GM23338 (cell line): ENCODE measurements at regions not wholly inside any gene's neighbourhood (a gene's known extent, or its start where the extent isn't known, plus 50 kb on each side); places are given as distances from the start of the nearest gene placed in this dataset.

Experiments used
- ATAC-seq: fragments of 200-7000 bp; cut with Tn5 transposase; 3 replicates; pipeline ENCODE4 v1.9.1; 2020
- DNase-seq: peaks from one replicate; pipeline ENCODE4 v3.0.0-alpha.2; 2015; ENCODE audit warnings: low spot score
- H2AFZ ChIP-seq: fragments of 200-600 bp; sonication (generic); 2 replicates; pipeline ENCODE4 v1.8.0; 2016; ENCODE audit warnings: antibody characterized with exemption, mild to moderate bottlenecking, moderate library complexity
- H3F3A ChIP-seq: fragments of 200-600 bp; sonication (generic); replicated peaks from 2 replicates; pipeline ENCODE4 v1.8.0; 2017; ENCODE audit warnings: antibody characterized with exemption, mixed run types, low read depth
- H3K27ac ChIP-seq: fragments of 200-600 bp; sonication (generic); 2 replicates; pipeline ENCODE4 v1.6.1; 2016; ENCODE audit warnings: low read depth
- H3K27me3 ChIP-seq: fragments of 200-600 bp; sonication (generic); 2 replicates; pipeline ENCODE4 v1.8.0; 2016; ENCODE audit warnings: mild to moderate bottlenecking, mixed run types, moderate library complexity; ENCODE audit not compliant: insufficient read depth
- H3K36me3 ChIP-seq: fragments of 200-600 bp; sonication (generic); 2 replicates; pipeline ENCODE4 v1.8.0; 2016; ENCODE audit warnings: mild to moderate bottlenecking; ENCODE audit not compliant: insufficient read depth
- H3K4me1 ChIP-seq: fragments of 200-600 bp; sonication (generic); 2 replicates; pipeline ENCODE4 v1.8.0; 2016; ENCODE audit warnings: mild to moderate bottlenecking, moderate library complexity; ENCODE audit not compliant: insufficient read depth
- H3K4me2 ChIP-seq: fragments of 200-600 bp; sonication (generic); 2 replicates; pipeline ENCODE4 v1.7.1; 2017; ENCODE audit warnings: mixed run types
- H3K4me3 ChIP-seq: fragments of 200-600 bp; sonication (generic); 2 replicates; pipeline ENCODE4 v1.6.1; 2016; ENCODE audit warnings: mixed run types
- H3K79me2 ChIP-seq: fragments of 200-600 bp; sonication (generic); replicated peaks from 2 replicates; pipeline ENCODE4 v1.8.0; 2017; ENCODE audit warnings: mild to moderate bottlenecking; ENCODE audit not compliant: insufficient read depth
- H3K9me2 ChIP-seq: fragments of 200-600 bp; sonication (generic); 2 replicates; pipeline ENCODE4 v1.8.0; 2017; ENCODE audit not compliant: insufficient read depth
- H4K20me1 ChIP-seq: fragments of 200-600 bp; sonication (generic); replicated peaks from 2 replicates; pipeline ENCODE4 v1.8.0; 2017; ENCODE audit warnings: mild to moderate bottlenecking; ENCODE audit not compliant: insufficient read depth
- H3K27ac Mint-ChIP-seq: 2 replicates; pipeline ENCODE4 v1.8.0; 2020; ENCODE audit warnings: inconsistent platforms, mild to moderate bottlenecking, moderate library complexity, mixed read lengths
- H3K27me3 Mint-ChIP-seq: 3 replicates; pipeline ENCODE4 v1.8.0; 2022; ENCODE audit warnings: low read depth, mild to moderate bottlenecking, moderate library complexity, mixed read lengths, inconsistent platforms; ENCODE audit not compliant: insufficient read depth, poor library complexity
- H3K36me3 Mint-ChIP-seq: 3 replicates; pipeline ENCODE4 v1.8.0; 2021; ENCODE audit warnings: low read depth, mild to moderate bottlenecking, inconsistent platforms, moderate library complexity, mixed read lengths
- H3K4me1 Mint-ChIP-seq: 3 replicates; pipeline ENCODE4 v1.8.0; 2020; ENCODE audit warnings: mild to moderate bottlenecking, inconsistent platforms, mixed read lengths
- H3K4me3 Mint-ChIP-seq: 3 replicates; pipeline ENCODE4 v1.8.0; 2021; ENCODE audit warnings: moderate library complexity, mild to moderate bottlenecking, inconsistent platforms, mixed read lengths
- H3K9me3 Mint-ChIP-seq: 3 replicates; pipeline ENCODE4 v1.8.0; 2020; ENCODE audit warnings: moderate library complexity, mild to moderate bottlenecking, inconsistent platforms, mixed read lengths
- ETS1 ChIP-seq: IDR thresholded peaks from 2 replicates; pipeline ENCODE4 v1.6.1; 2016; ENCODE audit warnings: antibody characterized with exemption
- EZH2 ChIP-seq: fragments of 200-600 bp; sonication (generic); IDR thresholded peaks from one replicate; pipeline ENCODE4 v1.8.0; 2017; ENCODE audit warnings: antibody characterized with exemption, mild to moderate bottlenecking, low read depth; ENCODE audit not compliant: unreplicated experiment
- EZH2phosphoT487 ChIP-seq: fragments of 200-600 bp; sonication (generic); IDR thresholded peaks from one replicate; pipeline ENCODE4 v1.8.1; 2018; ENCODE audit warnings: antibody characterized with exemption; ENCODE audit not compliant: unreplicated experiment
- JUNB ChIP-seq: IDR thresholded peaks from one replicate; pipeline ENCODE4 v1.6.1; 2016; ENCODE audit warnings: antibody characterized with exemption; ENCODE audit not compliant: unreplicated experiment
- POLR2AphosphoS5 ChIP-seq: IDR thresholded peaks from 2 replicates; pipeline ENCODE4 v1.6.1; 2016; ENCODE audit warnings: antibody characterized with exemption, low read depth
- REST ChIP-seq: IDR thresholded peaks from one replicate; pipeline ENCODE4 v1.6.1; 2018; ENCODE audit warnings: antibody characterized with exemption; ENCODE audit not compliant: unreplicated experiment
- STAT1 ChIP-seq: IDR thresholded peaks from one replicate; pipeline ENCODE4 v1.6.1; 2016; ENCODE audit warnings: antibody characterized with exemption; ENCODE audit not compliant: unreplicated experiment
- ZNF114 ChIP-seq: fragments of 250-450 bp; sonication (Bioruptor Pico); IDR thresholded peaks from 2 replicates; pipeline ENCODE4 v1.5.0; 2020; ENCODE audit warnings: mild to moderate bottlenecking, moderate library complexity
- ZNF331 ChIP-seq: fragments of 250-450 bp; sonication (Bioruptor Pico); IDR thresholded peaks from 2 replicates; pipeline ENCODE4 v1.5.0; 2020; ENCODE audit warnings: low read depth, mild to moderate bottlenecking, moderate library complexity
- ZNF462 ChIP-seq: fragments of 250-450 bp; sonication (Bioruptor Pico); IDR thresholded peaks from 2 replicates; pipeline ENCODE4 v1.5.0; 2020; ENCODE audit warnings: mild to moderate bottlenecking, moderate library complexity

- TF ChIP-seq REST (no peak), STAT1 (no peak), JUNB (no peak)
Measured at GRCh38 chr22:22753526-22754267, 109.3 kb downstream of the GGTLC2 start (continued).

GRCh38 chr22:22754268-22754657, 109.8 kb downstream of the GGTLC2 start:
- no peak overlapping the region for H3K27ac ChIP-seq
- peaks cover 4% of the 10 kb centered on the region; the same call in 1 of the 3 replicates for H3K4me1 Mint-ChIP-seq
- no peaks in the 10 kb centered on the region; the same call in 2 of the 3 replicates for H3K36me3 Mint-ChIP-seq
- no peak overlapping the region for H3K4me3 ChIP-seq
- no peaks in the 10 kb centered on the region for H3K9me3 Mint-ChIP-seq
- no peaks in the 10 kb centered on the region for H3K79me2 ChIP-seq
- no peaks in the 10 kb centered on the region for H4K20me1 ChIP-seq
- ATAC-seq, result no peak
- peaks cover 70% of the 10 kb centered on the region for H3K27me3 Mint-ChIP-seq
- DNase-seq, result no peak
- H2AFZ ChIP-seq, result no peak overlapping the region
- no peaks in the 10 kb centered on the region for H3K9me2 ChIP-seq
- no peak overlapping the region for H3K4me3 Mint-ChIP-seq
- no peaks in the 10 kb centered on the region for H3F3A ChIP-seq
- no peaks in the 10 kb centered on the region for H3K36me3 ChIP-seq
- no peaks in the 10 kb centered on the region for H3K4me1 ChIP-seq
- H3K4me2 ChIP-seq, result no peak overlapping the region
- peaks cover 76% of the 10 kb centered on the region for H3K27me3 ChIP-seq
- no peak overlapping the region for H3K27ac Mint-ChIP-seq
- no peak for TF ChIP-seq EZH2
- TF ChIP-seq ZNF331 (CRISPR knock-in tag), result no peak
- no peak for TF ChIP-seq EZH2phosphoT487
- no peak for TF ChIP-seq STAT1
- no peak for TF ChIP-seq ETS1
- TF ChIP-seq REST, result no peak
- TF ChIP-seq POLR2AphosphoS5, result no peak
- TF ChIP-seq ZNF462, result no peak
- TF ChIP-seq ZNF114 (CRISPR knock-in tag), result no peak
